ENCODE measurements at regions not wholly inside any gene's neighbourhood (a gene's known extent, or its start where the extent isn't known, plus 50 kb on each side); places are given as distances from the start of the nearest gene placed in this dataset.

- TF ChIP-seq CTCF (conservative IDR thresholded peaks at IDR 0.05 in 1 of 2, IDR thresholded peaks at IDR 0.05 in 1 of 2; ENCODE audit: low read depth in 1 of 2, low read length in 2 of 2) (no peak), EZH2 (IDR thresholded peaks at IDR 0.05; ENCODE audit: low read length, missing control alignments) (no peak)
Observed at GRCh38 chr13:57056601-57057180, 84.0 kb upstream of the PRR20A start.
